Hepatocyte (in vitro differentiated cells): ENCODE measurements at regions not wholly inside any gene's neighbourhood (a gene's known extent, or its start where the extent isn't known, plus 50 kb on each side); places are given as distances from the start of the nearest gene placed in this dataset.

Experiments
- DNase-seq: peaks from one replicate; pipeline ENCODE4 v3.0.0-alpha.2; 2016; ENCODE audit warnings: low spot score
- H2AFZ ChIP-seq: fragments of 200-600 bp; sonication (generic); 2 replicates; pipeline ENCODE4 v1.6.0; 2016; ENCODE audit warnings: antibody characterized with exemption, mild to moderate bottlenecking
- H3K27ac ChIP-seq: fragments of 200-600 bp; sonication (generic); 2 replicates; pipeline ENCODE4 v1.5.1; 2016; ENCODE audit warnings: mild to moderate bottlenecking
- H3K27me3 ChIP-seq: fragments of 200-600 bp; sonication (generic); 2 replicates; pipeline ENCODE4 v1.6.1; 2016
- H3K36me3 ChIP-seq: fragments of 200-600 bp; sonication (generic); replicated peaks from 2 replicates; pipeline ENCODE4 v1.5.1; 2016; ENCODE audit warnings: low read depth; ENCODE audit not compliant: insufficient read depth
- H3K4me1 ChIP-seq: fragments of 200-600 bp; sonication (generic); 2 replicates; pipeline ENCODE4 v1.5.1; 2016; ENCODE audit warnings: mild to moderate bottlenecking, moderate library complexity; ENCODE audit not compliant: insufficient read depth
- H3K4me2 ChIP-seq: fragments of 200-600 bp; sonication (generic); 2 replicates; pipeline ENCODE4 v1.6.0; 2016
- H3K4me3 ChIP-seq: fragments of 200-600 bp; sonication (generic); 2 replicates; pipeline ENCODE4 v1.5.1; 2016; ENCODE audit warnings: mild to moderate bottlenecking
- H3K79me2 ChIP-seq: fragments of 200-600 bp; sonication (generic); 2 replicates; pipeline ENCODE4 v1.6.0; 2017; ENCODE audit warnings: mild to moderate bottlenecking
- H3K9me2 ChIP-seq: fragments of 200-600 bp; sonication (generic); replicated peaks from 2 replicates; pipeline ENCODE4 v1.6.0; 2017; ENCODE audit warnings: mild to moderate bottlenecking; ENCODE audit not compliant: insufficient read depth
- H3K9me3 ChIP-seq: fragments of 200-600 bp; sonication (generic); 2 replicates; pipeline ENCODE4 v1.5.1; 2016; ENCODE audit warnings: low read depth, mild to moderate bottlenecking
- H4K20me1 ChIP-seq: fragments of 200-600 bp; sonication (generic); 2 replicates; pipeline ENCODE4 v1.6.0; 2016; ENCODE audit warnings: mild to moderate bottlenecking; ENCODE audit not compliant: insufficient read depth, poor library complexity, severe bottlenecking
- EZH2 ChIP-seq: fragments of 200-600 bp; sonication (generic); IDR thresholded peaks from 2 replicates; pipeline ENCODE4 v1.6.1; 2016; ENCODE audit warnings: antibody characterized with exemption, mild to moderate bottlenecking, borderline replicate concordance
- EZH2phosphoT487 ChIP-seq: fragments of 200-600 bp; sonication (generic); IDR thresholded peaks from one replicate; pipeline ENCODE4 v1.6.1; 2018; ENCODE audit warnings: antibody characterized with exemption, mild to moderate bottlenecking, low read depth, moderate library complexity; ENCODE audit not compliant: unreplicated experiment, severe bottlenecking
- WGBS: methylation state at CpG from one replicate; pipeline ENCODE4 v1.1.6; 2016; ENCODE audit warnings: low lambda C conversion rate; ENCODE audit errors: missing lambda C conversion rate; 5-methylcytosine and 5-hydroxymethylcytosine counted together
- TF ChIP-seq, protein P1 (sequence below): fragments of 200-600 bp; sonication (generic); IDR thresholded peaks from 2 replicates; pipeline ENCODE4 v1.5.1; 2016; ENCODE audit warnings: antibody characterized with exemption, mild to moderate bottlenecking; ENCODE audit not compliant: poor library complexity

- no peaks in the 10 kb centered on the region for H3K4me1 ChIP-seq
- H3K27ac ChIP-seq, result no peak overlapping the region
- no peak for DNase-seq
- no peaks in the 10 kb centered on the region for H3K9me2 ChIP-seq
- no peak overlapping the region for H3K4me2 ChIP-seq
- no peak for TF ChIP-seq EZH2
- TF ChIP-seq, protein P1, sequence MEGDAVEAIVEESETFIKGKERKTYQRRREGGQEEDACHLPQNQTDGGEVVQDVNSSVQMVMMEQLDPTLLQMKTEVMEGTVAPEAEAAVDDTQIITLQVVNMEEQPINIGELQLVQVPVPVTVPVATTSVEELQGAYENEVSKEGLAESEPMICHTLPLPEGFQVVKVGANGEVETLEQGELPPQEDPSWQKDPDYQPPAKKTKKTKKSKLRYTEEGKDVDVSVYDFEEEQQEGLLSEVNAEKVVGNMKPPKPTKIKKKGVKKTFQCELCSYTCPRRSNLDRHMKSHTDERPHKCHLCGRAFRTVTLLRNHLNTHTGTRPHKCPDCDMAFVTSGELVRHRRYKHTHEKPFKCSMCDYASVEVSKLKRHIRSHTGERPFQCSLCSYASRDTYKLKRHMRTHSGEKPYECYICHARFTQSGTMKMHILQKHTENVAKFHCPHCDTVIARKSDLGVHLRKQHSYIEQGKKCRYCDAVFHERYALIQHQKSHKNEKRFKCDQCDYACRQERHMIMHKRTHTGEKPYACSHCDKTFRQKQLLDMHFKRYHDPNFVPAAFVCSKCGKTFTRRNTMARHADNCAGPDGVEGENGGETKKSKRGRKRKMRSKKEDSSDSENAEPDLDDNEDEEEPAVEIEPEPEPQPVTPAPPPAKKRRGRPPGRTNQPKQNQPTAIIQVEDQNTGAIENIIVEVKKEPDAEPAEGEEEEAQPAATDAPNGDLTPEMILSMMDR, result no peak
- 49% methylated on average over 3 of the region's 3 CpGs for WGBS
- no peaks in the 10 kb centered on the region for H3K36me3 ChIP-seq
- no peaks in the 10 kb centered on the region for H3K79me2 ChIP-seq
- no peak overlapping the region for H3K4me3 ChIP-seq
- H4K20me1 ChIP-seq, result no peaks in the 10 kb centered on the region
- no peaks in the 10 kb centered on the region for H3K9me3 ChIP-seq
- no peaks in the 10 kb centered on the region for H3K27me3 ChIP-seq
- H2AFZ ChIP-seq, result no peak overlapping the region
Observed at GRCh38 chr6:50288881-50289280, 239.2 kb upstream of the DEFB112 start.

- H3K9me2 ChIP-seq, result no peaks in the 10 kb centered on the region
- H2AFZ ChIP-seq, result no peak overlapping the region
- H4K20me1 ChIP-seq, result no peaks in the 10 kb centered on the region
- WGBS, result 80% methylated on average over 1 of the region's 1 CpG
- H3K4me1 ChIP-seq, result no peaks in the 10 kb centered on the region
- no peak for DNase-seq
- no peaks in the 10 kb centered on the region for H3K9me3 ChIP-seq
- no peak overlapping the region for H3K4me2 ChIP-seq
- H3K79me2 ChIP-seq, result no peaks in the 10 kb centered on the region
- no peaks in the 10 kb centered on the region for H3K27me3 ChIP-seq
- no peak overlapping the region for H3K27ac ChIP-seq
- no peak overlapping the region for H3K4me3 ChIP-seq
- TF ChIP-seq, protein P1, result no peak
- no peak for TF ChIP-seq EZH2phosphoT487
- TF ChIP-seq EZH2, result no peak
- H3K36me3 ChIP-seq, result no peaks in the 10 kb centered on the region
Observed at GRCh38 chr6:50289366-50289765, 239.6 kb upstream of the DEFB112 start.

DNA sequence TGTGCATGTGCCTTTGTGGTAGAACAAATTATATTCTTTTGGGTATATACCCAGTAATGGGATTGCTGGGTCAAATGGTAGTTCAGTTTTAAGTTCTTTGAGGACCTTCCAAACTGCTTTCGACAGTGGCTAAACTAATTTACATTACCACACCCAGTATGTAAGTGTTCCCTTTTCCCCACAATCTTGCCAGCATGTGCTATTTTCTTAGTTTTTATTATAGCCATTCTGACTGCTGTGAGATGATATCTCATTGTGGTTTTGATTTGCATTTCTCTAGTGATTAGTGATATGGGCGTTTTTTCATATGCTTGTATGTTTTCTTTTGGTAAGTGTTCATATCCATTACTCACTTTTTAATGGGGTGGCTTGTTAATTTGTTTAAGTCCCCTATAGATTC is 251.6 kb upstream of the DEFB112 start:
- no peaks in the 10 kb centered on the region for H3K36me3 ChIP-seq
- TF ChIP-seq EZH2 (no peak), EZH2phosphoT487 (no peak)
- TF ChIP-seq, protein P1, result no peak
- no peak overlapping the region for H2AFZ ChIP-seq
- H3K27me3 ChIP-seq, result no peaks in the 10 kb centered on the region
- H3K79me2 ChIP-seq, result no peaks in the 10 kb centered on the region
- no peak overlapping the region for H3K4me2 ChIP-seq
- no peak overlapping the region for H3K27ac ChIP-seq
- DNase-seq, result no peak
- H3K9me3 ChIP-seq, result no peaks in the 10 kb centered on the region
- WGBS, result 83% methylated on average over 2 of the region's 2 CpGs
- no peak overlapping the region for H3K4me3 ChIP-seq
- no peaks in the 10 kb centered on the region for H3K9me2 ChIP-seq
- no peaks in the 10 kb centered on the region for H4K20me1 ChIP-seq
- H3K4me1 ChIP-seq, result no peaks in the 10 kb centered on the region

DNA sequence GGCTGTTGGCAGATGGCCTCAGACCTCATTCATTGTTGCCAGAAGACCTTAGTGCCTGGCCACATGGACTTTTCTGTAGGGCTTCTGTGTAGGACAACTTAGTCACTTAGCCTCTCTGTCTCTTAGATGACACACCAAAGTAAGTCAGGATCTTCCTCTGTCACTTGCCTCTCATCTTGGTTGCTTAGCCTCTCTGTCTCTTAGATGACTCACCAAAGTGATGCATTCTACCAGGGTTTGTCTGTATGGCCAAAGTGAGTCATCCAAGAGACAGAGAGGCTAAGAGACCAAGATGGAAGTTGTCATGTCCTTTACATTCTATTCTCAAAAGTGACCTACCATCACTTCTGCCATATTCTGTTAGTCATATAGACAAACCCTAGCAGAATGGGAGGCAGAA is 255.9 kb upstream of the DEFB112 start:
- Histone ChIP-seq H3K4me3 (no peak overlapping the region), H3K36me3 (no peaks in the 10 kb centered on the region), H3K4me2 (no peak overlapping the region), H3K9me3 (no peaks in the 10 kb centered on the region), H3K4me1 (no peaks in the 10 kb centered on the region), H3K27me3 (no peaks in the 10 kb centered on the region), H3K27ac (no peak overlapping the region), H3K79me2 (no peaks in the 10 kb centered on the region), H3K9me2 (no peaks in the 10 kb centered on the region), H2AFZ (no peak overlapping the region), H4K20me1 (no peaks in the 10 kb centered on the region)
- DNase-seq, result no peak
- TF ChIP-seq EZH2phosphoT487, result no peak
- TF ChIP-seq EZH2, result no peak
- TF ChIP-seq, protein P1, result no peak
